H1 (cell line): ENCODE measurements at regions not wholly inside any gene's neighbourhood (a gene's known extent, or its start where the extent isn't known, plus 50 kb on each side); places are given as distances from the start of the nearest gene placed in this dataset.

Experiments used
- CHD1 ChIP-seq: IDR thresholded peaks from 2 replicates; pipeline ENCODE4 v1.6.1; 2012; ENCODE audit warnings: low read depth, low read length, improper control_type of control experiment
- CTCF ChIP-seq, 3 experiments: IDR thresholded peaks; 1 replicate in 2 of 3; 2 replicates in 1 of 3; pipeline versions ENCODE4 v1.5.1 to v1.6.1; 2011; ENCODE audit warnings: low read length in 3 of 3, mild to moderate bottlenecking in 3 of 3, inconsistent platforms in 2 of 3, low read depth in 1 of 3, moderate library complexity in 1 of 3; ENCODE audit not compliant: insufficient read depth in 1 of 3; ENCODE audit errors: control extremely low read depth in 1 of 3
- JUN ChIP-seq: IDR thresholded peaks from 2 replicates; pipeline ENCODE4 v1.6.1; 2011; ENCODE audit warnings: low read depth, mild to moderate bottlenecking, improper control_type of control experiment, low read length
- MAFK ChIP-seq: IDR thresholded peaks from 2 replicates; pipeline ENCODE4 v1.6.1; 2012; ENCODE audit warnings: low read depth, mild to moderate bottlenecking, improper control_type of control experiment, low read length
- MAX ChIP-seq: IDR thresholded peaks from 2 replicates; pipeline ENCODE4 v1.6.1; 2012; ENCODE audit warnings: inconsistent platforms
- POLR2AphosphoS5 ChIP-seq: IDR thresholded peaks from 2 replicates; pipeline ENCODE4 v1.6.1; 2011; ENCODE audit warnings: low read depth, low read length
- RAD21 ChIP-seq, 2 experiments: IDR thresholded peaks in 1 of 2; conservative IDR thresholded peaks in 1 of 2; 2 replicates each; pipeline ENCODE4 v1.6.1; 2011; ENCODE audit warnings: low read depth in 2 of 2, low read length in 2 of 2, improper control_type of control experiment in 1 of 2, inconsistent platforms in 1 of 2, mild to moderate bottlenecking in 1 of 2, moderate library complexity in 1 of 2
- SIX5 ChIP-seq: IDR thresholded peaks from 2 replicates; pipeline ENCODE4 v1.6.1; 2011; ENCODE audit warnings: mild to moderate bottlenecking, low read depth, low read length
- TAF7 ChIP-seq: optimal IDR thresholded peaks from 2 replicates; pipeline ENCODE3; 2011; ENCODE audit warnings: low read depth, mild to moderate bottlenecking, inconsistent platforms, low read length, moderate library complexity, borderline replicate concordance
- TBP ChIP-seq: IDR thresholded peaks from 2 replicates; pipeline ENCODE4 v1.6.1; 2011; ENCODE audit warnings: low read depth, low read length, improper control_type of control experiment
- YY1 ChIP-seq: IDR thresholded peaks from 2 replicates; pipeline ENCODE4 v1.6.1; 2011; ENCODE audit warnings: low read depth, mild to moderate bottlenecking, low read length

- TF ChIP-seq MAX = no peak
- no peak for TF ChIP-seq POLR2AphosphoS5
- no peak for TF ChIP-seq MAFK
- TF ChIP-seq YY1 = no peak
- TF ChIP-seq RAD21 (IDR thresholded peaks at IDR 0.05 in 1 of 2, conservative IDR thresholded peaks at IDR 0.05 in 1 of 2; ENCODE audit: low read depth in 2 of 2, low read length in 2 of 2) = no peak
- no peak for TF ChIP-seq JUN
- no peak for TF ChIP-seq SIX5
- TF ChIP-seq TBP = no peak
- no peak for TF ChIP-seq TAF7
- TF ChIP-seq CTCF (IDR thresholded peaks at IDR 0.05; ENCODE audit: control extremely low read depth in 1 of 3, insufficient read depth in 1 of 3, low read depth in 1 of 3, low read length in 3 of 3) = no peak
- no peak for TF ChIP-seq CHD1
Measured at GRCh38 chr5:129379406-129379805, 80.7 kb upstream of the ADAMTS19 start.
